ENCODE measurements at regions not wholly inside any gene's neighbourhood (a gene's known extent, or its start where the extent isn't known, plus 50 kb on each side); places are given as distances from the start of the nearest gene placed in this dataset.

DNA sequence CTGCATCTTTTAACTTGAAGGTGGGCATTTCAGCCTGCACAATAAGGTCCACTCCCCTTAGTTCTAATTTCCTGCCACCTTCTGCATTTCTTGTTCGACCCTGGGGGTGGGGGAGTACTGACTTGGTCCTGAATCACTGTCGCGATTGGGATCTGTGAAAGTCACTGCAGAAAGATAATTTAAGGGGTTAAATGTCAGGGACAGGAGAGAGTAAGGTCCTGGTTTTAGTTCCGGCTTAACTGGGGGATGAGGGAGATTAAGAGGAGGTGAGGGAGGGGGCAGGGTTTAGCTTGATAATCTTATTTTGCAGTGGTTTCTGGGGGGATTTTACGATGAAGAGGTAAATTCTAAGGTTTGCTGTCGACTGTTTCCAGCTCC is 128.1 kb downstream of the MRPS6 start:
- Histone ChIP-seq H3K4me1 (peaks cover 14% of the 10 kb centered on the region), H3K9me3 (no peaks in the 10 kb centered on the region), H3K27ac (peak overlapping the region; percentile 31 to 65), H3K27me3 (no peaks in the 10 kb centered on the region), H3K4me3 (peak overlapping the region; percentile 38 to 42), H3K36me3 (ENCODE audit: low read depth, missing control alignments) (no peaks in the 10 kb centered on the region)
- DNase-seq, result no peak
- intact Hi-C loops (cut with DNase I; ENCODE audit: low total_unique reads), result no loop called here
- TF ChIP-seq POLR2A (IDR thresholded peaks at IDR 0.05) (no peak), CTCF (IDR thresholded peaks at IDR 0.05) (no peak)
- 6 to 7% methylated on average over 6 of the region's 6 CpGs for WGBS, 2 donors

DNA sequence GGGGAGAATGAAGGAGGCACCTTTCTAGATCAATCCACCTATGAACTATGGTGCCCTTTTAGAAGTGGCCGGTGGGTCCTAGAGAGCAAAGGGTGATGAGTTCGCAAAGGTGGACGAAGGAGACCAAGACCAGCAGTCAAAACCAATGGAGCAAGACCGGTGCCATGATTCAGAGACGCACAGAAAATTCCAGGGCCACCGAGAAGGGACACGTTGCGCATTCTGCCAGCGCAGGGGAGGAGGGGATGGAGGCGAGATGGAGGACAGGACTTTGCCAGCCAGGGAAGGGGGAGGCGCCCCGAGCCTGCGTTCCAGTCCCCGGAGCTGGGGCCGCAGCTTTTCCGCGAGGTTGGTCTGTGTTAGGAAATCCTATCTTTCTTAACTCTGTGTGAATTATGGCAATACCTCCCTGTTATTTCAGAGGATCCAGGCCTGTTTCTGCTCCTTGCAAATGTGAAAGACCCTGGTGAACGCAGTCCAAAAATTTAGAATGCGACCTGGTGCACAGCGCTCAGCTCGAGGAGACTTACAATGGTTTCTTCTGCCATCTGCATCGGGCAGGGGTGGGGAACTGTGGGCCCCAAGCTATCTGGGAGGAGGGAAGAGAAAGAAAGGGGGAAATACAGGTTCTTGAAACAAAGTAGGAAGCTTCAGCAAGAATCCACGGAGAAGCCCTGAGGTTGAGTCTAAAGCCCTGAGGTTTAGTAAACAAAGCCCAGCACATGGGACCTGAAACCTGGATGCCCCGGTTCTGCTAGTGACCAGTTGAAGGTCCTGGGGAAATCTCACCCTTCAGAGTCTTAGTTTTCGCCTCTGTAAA is 129.4 kb downstream of the MRPS6 start:
- no peaks in the 10 kb centered on the region for H3K9me3 ChIP-seq
- H3K4me3 ChIP-seq, result peak overlapping the region; percentile 38 to 42
- peaks cover 14% of the 10 kb centered on the region for H3K4me1 ChIP-seq
- H3K27me3 ChIP-seq, result no peaks in the 10 kb centered on the region
- DNase-seq, result peak; percentile 74
- 39 to 58% methylated on average over 25 of the region's 25 CpGs for WGBS, 2 donors
- peak overlapping the region; percentile 31 to 65 for H3K27ac ChIP-seq
- TF ChIP-seq CTCF (IDR thresholded peaks at IDR 0.05) (no peak), POLR2A (IDR thresholded peaks at IDR 0.05) (no peak)
- no peaks in the 10 kb centered on the region for H3K36me3 ChIP-seq (ENCODE audit: low read depth, missing control alignments)
- intact Hi-C loops (cut with DNase I; ENCODE audit: low total_unique reads), result no loop called here

DNA sequence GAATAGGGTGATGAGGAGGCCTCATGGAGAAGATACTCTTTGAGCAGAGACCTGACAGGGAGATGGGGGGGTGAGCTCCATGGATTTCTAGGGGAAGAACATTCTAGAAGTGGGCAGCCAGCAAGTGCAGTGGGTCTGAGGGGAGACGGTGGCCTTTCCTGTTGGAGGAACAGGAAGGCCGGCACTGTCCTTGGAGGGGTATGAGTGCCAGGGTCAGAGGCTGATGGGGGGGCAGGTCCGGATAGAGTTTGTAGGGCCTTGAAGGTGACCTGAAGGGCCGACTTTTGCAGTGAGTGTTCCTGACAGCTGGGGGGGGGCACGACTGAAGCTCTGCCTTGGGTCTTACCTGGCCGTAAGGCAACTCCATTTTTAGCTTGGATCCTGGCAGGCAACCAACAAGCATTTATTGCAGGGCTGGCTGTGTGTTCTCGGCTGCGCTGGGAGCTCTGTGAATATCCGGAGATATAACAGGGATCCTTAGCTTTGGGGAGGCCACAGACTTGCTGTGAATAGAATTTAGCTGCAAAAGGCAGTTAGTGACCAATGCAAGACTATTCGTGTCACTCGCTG is 130.6 kb downstream of the MRPS6 start:
- H3K4me1 ChIP-seq, result peaks cover 14% of the 10 kb centered on the region
- TF ChIP-seq CTCF (IDR thresholded peaks at IDR 0.05) (no peak), POLR2A (IDR thresholded peaks at IDR 0.05) (no peak)
- intact Hi-C loops (cut with DNase I; ENCODE audit: low total_unique reads), result no loop called here
- DNase-seq, result no peak
- WGBS, 2 donors, result 76 to 82% methylated on average over 9 to 11 of the region's 11 CpGs
- no peaks in the 10 kb centered on the region for H3K27me3 ChIP-seq
- no peaks in the 10 kb centered on the region for H3K9me3 ChIP-seq
- H3K36me3 ChIP-seq (ENCODE audit: low read depth, missing control alignments), result no peaks in the 10 kb centered on the region
- peak overlapping the region; percentile 31 to 36 for H3K27ac ChIP-seq
- H3K4me3 ChIP-seq, result no peak overlapping the region

DNA sequence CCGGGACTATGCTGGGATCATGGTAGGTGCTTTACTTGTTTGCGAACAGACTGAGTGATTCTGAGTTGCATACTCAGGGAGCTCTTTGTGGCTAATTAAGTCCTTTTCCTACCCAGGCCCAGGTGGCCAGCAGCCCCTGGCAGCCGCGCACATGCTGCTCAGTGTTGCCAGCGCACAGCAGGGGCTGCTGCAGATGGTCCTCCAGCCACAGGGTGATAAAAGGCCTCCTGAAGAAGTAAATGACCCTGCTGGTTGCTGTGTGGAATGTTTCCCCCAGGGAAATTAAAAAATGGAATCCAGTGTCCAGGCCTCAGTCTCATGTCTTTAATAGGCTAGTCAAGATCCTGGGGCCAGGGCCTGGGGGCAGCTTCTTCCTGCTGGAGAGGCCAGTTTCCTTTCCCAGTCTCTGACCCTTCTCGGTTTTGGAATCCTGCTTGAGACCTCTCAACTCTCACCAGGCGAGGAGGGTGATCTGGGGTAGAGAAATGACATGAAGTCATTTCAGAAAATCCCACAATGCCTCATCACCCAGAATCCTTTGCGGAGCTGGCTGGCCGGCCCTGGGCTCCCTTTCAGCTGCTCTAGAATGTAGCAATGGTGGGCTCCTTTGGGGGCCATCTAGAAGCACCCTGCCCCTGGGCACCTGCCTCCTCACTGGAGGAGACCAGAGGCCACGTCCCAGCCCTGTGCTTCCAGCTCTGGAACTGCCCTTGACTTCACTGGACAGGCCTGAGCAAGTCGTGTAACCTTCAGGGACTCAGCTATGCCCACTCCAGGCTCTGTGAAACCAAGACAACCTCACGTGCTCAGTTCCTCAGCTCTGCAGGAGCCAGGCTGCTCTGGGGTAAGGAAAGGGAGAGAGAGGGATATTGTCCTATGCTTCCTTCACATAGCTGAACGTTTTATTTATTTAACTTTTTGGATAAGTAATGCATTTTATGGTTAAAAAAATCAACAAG is 131.4 kb downstream of the MRPS6 start:
- Histone ChIP-seq H3K4me1 (peaks cover 14% of the 10 kb centered on the region), H3K9me3 (no peaks in the 10 kb centered on the region), H3K4me3 (no peak overlapping the region), H3K36me3 (ENCODE audit: low read depth, missing control alignments) (no peaks in the 10 kb centered on the region), H3K27ac (no peak overlapping the region), H3K27me3 (no peaks in the 10 kb centered on the region)
- intact Hi-C loops (cut with DNase I; ENCODE audit: low total_unique reads), result no loop called here
- 84 to 85% methylated on average over 8 to 13 of the region's 13 CpGs for WGBS, 2 donors
- TF ChIP-seq CTCF (IDR thresholded peaks at IDR 0.05), result no peak
- TF ChIP-seq POLR2A (IDR thresholded peaks at IDR 0.05), result no peak
- DNase-seq, result no peak
